ENCODE measurements at regions not wholly inside any gene's neighbourhood (a gene's known extent, or its start where the extent isn't known, plus 50 kb on each side); places are given as distances from the start of the nearest gene placed in this dataset.

DNA sequence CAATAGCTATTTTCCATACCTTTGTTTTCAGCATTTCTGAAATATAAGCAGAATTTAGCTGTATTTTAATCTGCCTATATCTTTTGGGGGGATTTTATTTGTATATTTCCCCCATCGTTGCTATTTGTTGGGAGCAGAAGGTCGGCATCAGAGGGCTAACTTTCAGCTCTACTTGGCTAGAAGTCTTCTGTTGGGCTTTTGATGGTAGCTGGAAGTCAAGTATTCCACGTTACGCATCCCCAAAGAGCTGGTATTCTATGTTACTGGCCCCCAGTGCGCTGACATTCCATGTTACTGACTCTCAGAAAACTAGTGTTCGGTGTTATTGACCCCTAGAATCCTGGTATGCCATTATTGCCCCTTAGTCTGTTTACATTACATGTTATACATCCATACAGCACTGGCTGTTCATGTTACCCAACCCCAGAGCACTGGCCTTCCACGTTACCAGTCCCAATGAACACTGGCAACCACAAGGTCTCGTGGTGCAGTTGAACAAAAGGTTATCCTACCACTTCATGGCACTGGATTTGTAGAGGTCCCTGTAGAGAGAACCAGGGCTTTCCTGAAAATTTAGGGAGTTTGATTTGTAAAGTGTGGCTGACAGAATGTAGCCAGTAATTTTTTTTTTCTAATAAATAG is 278.1 kb upstream of the CD180 start:
- Histone ChIP-seq H3K36me3 (replicated peaks; ENCODE audit: control insufficient read depth, insufficient read depth, low read length) (no peaks in the 10 kb centered on the region), H3K27me3 (ENCODE audit: control insufficient read depth, insufficient read depth, low read length) (no peaks in the 10 kb centered on the region), H3K4me3 (ENCODE audit: insufficient read depth, low read depth, low read length) (no peak overlapping the region)
- no peak for DNase-seq

DNA sequence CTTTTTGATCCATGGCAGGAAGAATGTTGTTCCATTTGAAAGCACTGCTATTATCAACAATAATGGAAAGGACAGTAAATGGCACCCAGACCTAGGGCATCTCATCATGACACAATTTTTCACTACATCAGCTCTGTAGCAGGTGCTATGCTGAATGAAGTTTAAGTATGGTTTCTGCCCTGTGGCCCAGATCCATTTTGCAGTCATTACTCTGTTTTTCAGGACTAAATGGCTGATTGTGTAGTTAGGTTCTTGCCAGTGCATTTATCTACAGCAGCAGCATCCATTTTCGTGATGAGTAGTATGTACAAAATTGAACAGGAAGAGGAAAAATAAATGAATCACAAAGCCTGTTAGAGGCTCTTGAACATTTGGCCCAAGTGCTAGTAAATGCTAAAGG is 270.5 kb upstream of the CD180 start:
- Histone ChIP-seq H3K4me3 (ENCODE audit: insufficient read depth, low read depth, low read length) (no peak overlapping the region), H3K36me3 (replicated peaks; ENCODE audit: control insufficient read depth, insufficient read depth, low read length) (no peaks in the 10 kb centered on the region), H3K27me3 (ENCODE audit: control insufficient read depth, insufficient read depth, low read length) (no peaks in the 10 kb centered on the region)
- no peak for DNase-seq

DNA sequence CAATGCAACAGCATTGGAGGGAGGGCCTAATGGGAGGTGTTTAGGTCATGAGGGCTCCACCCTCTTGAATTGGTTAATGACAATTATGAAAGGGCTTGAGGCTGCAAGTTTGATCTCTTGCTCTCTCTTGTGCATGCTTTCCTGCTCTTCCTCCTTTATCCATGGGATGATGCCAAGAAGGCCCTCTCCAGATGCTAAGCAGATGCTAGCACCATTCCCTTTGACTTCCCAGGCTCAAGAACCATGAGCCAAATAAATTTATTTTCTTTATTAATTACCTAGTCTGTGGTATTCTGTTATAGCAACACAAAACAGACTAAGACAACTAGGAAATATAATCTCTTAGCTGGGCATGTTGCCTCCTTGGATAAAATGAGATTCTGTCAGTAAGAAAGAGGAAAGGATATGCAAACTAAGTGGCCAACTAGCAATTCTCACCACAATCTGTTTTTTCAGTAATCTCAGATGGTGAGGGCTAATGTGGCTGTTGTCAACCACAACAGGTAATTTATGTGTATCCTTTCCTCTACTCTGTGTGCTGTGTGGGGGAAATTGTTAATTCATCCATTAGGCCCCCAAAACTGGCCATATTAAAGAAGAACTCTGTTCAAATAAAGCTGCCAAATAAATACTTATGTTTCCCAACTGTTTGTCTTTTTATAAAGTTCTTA is 269.1 kb upstream of the CD180 start:
- H3K27me3 ChIP-seq (ENCODE audit: control insufficient read depth, insufficient read depth, low read length) = no peaks in the 10 kb centered on the region
- no peak overlapping the region for H3K4me3 ChIP-seq (ENCODE audit: insufficient read depth, low read depth, low read length)
- no peaks in the 10 kb centered on the region for H3K36me3 ChIP-seq (replicated peaks; ENCODE audit: control insufficient read depth, insufficient read depth, low read length)
- no peak for DNase-seq

DNA sequence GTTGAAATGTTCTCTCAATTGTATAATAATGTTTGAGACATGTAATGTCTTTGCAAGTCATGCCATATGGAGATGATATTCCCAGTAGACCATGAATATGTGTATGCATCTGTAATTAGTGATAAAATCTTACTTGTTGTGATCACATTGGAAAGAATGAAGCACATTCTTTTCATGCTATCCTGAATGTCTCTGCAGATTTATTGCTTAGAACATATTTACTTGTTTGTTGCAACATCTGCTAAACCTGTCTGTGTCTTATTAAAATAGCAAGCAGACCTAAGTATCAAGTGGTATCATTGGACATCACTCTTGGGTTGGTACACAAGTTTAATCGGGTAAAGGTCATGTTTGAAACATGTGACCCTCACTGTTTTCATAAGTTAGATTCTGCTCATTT is 265.5 kb upstream of the CD180 start:
- no peak overlapping the region for H3K4me3 ChIP-seq (ENCODE audit: insufficient read depth, low read depth, low read length)
- no peaks in the 10 kb centered on the region for H3K27me3 ChIP-seq (ENCODE audit: control insufficient read depth, insufficient read depth, low read length)
- no peak for DNase-seq
- H3K36me3 ChIP-seq (replicated peaks; ENCODE audit: control insufficient read depth, insufficient read depth, low read length) = no peaks in the 10 kb centered on the region

DNA sequence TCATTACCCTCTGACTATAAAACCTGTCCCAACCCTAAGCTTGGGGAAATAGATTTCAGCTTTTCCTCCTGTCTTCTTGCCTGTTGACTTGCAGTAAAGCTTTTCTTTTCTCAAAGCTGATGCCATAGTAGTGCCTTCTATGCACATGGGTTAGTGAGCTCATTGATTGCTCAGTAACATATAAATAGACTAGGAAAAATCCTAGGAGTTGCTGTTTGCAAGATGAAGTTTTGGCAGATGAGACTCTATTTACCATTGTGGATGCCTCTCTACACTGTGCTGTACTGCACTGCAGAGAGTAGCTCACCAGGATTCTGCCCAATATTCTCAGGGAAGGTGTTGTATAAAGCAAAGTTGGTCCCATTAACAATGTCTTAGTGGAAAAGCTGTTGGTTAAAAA is 262.7 kb upstream of the CD180 start:
- no peak for DNase-seq
- no peaks in the 10 kb centered on the region for H3K36me3 ChIP-seq (replicated peaks; ENCODE audit: control insufficient read depth, insufficient read depth, low read length)
- no peaks in the 10 kb centered on the region for H3K27me3 ChIP-seq (ENCODE audit: control insufficient read depth, insufficient read depth, low read length)
- no peak overlapping the region for H3K4me3 ChIP-seq (ENCODE audit: insufficient read depth, low read depth, low read length)

DNA sequence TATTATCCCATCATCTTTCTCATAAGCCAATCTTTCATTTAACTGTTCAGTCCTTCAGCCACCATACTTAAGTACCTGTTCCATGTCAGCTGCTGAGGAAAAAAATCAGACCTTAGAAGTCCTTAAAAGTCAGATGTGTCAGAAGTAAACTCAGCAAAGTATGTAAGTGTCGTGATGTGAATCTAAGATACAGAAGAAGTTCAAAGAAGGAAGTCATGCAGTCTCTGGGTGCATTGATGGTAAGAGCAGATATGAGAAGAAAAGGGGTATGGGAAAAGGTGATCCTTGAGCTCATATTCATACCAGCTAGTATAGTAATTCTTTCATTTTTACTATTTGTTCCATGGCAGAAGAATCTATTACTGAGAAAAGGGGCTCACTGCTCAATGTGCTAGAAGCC is 259.4 kb upstream of the CD180 start:
- DNase-seq = no peak
- Histone ChIP-seq H3K4me3 (ENCODE audit: insufficient read depth, low read depth, low read length) (no peak overlapping the region), H3K27me3 (ENCODE audit: control insufficient read depth, insufficient read depth, low read length) (no peaks in the 10 kb centered on the region), H3K36me3 (replicated peaks; ENCODE audit: control insufficient read depth, insufficient read depth, low read length) (no peaks in the 10 kb centered on the region)

DNA sequence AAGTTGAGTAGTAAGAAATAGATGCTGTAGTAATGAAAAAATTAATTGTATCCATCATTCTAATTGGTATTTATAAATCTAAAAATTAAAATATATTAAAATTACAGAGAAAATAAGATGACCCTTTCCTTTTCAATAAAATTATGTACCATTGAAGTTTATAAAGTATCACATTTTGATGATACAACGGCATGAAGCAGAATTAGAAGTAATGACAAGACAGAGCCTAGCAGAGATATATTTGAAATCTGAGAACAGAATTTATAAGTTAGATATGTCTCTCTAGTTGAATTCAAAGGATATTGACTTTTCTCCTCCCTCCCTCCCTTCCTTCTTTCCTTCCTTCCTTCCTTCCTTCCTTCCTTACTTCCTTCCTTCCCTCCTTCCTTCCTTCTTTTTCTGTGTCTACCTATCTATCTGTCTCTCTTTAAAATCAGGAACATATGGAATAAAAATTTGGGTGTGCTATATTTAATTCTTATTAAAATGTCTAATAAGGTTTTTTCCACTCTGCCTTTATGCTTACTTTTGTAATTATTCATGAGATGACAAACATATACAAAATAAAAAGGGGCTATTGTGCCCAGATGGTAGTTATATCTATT is 258.5 kb upstream of the CD180 start:
- Histone ChIP-seq H3K4me3 (ENCODE audit: insufficient read depth, low read depth, low read length) (no peak overlapping the region), H3K36me3 (replicated peaks; ENCODE audit: control insufficient read depth, insufficient read depth, low read length) (no peaks in the 10 kb centered on the region), H3K27me3 (ENCODE audit: control insufficient read depth, insufficient read depth, low read length) (no peaks in the 10 kb centered on the region)
- no peak for DNase-seq

DNA sequence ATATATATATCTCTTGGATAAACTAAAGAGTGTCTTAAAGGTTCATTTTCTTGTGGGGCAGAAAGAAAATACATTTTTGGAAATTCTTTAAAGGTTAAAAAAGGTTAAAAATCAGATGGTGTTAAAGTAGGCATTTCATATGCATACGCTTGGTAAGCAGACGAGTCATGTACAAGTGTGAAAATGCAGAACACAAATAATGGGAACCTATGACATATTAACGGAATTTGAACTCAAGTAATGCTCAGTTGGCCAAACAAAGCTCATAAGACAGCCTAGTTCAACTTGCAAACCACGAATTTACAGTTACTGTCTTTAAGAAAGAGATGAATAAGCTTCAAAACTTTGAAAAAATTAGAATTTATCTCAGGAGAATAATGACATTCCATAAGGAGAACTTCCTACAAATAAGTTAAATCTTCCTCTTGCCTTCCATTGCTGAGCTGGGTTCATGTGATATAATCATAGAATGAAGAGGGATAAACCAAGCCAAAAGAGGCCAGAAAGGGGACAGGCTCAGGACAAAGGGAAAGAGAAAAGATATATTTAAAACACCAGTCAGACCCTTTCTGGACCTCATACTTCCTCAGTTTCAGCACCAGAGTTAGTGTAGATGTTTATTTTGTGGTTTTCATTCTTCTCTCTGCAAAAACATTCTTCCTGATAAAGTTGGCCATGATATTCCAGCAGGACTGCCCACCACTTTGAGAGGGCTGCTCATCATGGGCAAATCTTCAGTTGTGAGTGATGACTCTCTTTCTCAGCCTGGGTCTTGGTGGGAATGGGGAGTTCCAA is 256.7 kb upstream of the CD180 start:
- no peaks in the 10 kb centered on the region for H3K36me3 ChIP-seq (replicated peaks; ENCODE audit: control insufficient read depth, insufficient read depth, low read length)
- no peak for DNase-seq
- no peaks in the 10 kb centered on the region for H3K27me3 ChIP-seq (ENCODE audit: control insufficient read depth, insufficient read depth, low read length)
- no peak overlapping the region for H3K4me3 ChIP-seq (ENCODE audit: insufficient read depth, low read depth, low read length)

DNA sequence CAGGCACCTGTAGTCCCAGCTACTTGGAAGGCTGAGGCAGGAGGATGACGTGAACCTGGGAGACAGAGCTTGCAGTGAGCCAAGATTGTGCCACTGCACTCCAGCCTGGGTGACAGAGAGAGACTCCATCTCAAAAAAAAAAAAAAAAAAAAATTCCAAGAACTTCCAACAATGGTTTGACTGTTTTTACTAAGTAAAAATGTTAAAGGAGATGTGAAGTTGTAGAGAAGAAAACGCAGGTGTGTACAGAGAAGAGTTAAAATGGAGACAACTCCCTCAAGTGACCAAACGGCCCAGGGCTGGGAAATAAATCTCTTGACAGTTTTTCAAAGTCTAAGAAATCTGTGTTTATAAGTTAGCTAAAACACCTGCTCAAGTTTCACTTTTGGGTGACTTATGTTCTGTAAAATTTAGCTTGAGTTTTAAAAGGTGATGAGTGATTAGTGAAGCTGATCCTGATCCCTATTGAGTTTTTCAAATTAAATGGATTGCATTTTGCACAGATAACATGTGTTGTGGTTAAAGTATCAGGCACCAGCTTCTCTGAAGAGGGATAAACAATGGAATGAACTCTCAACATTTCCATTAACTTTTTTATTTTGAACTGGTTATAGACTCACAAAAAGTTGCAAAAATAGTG is 255.2 kb upstream of the CD180 start:
- Histone ChIP-seq H3K27me3 (ENCODE audit: control insufficient read depth, insufficient read depth, low read length) (no peaks in the 10 kb centered on the region), H3K4me3 (ENCODE audit: insufficient read depth, low read depth, low read length) (no peak overlapping the region), H3K36me3 (replicated peaks; ENCODE audit: control insufficient read depth, insufficient read depth, low read length) (no peaks in the 10 kb centered on the region)
- DNase-seq = no peak

DNA sequence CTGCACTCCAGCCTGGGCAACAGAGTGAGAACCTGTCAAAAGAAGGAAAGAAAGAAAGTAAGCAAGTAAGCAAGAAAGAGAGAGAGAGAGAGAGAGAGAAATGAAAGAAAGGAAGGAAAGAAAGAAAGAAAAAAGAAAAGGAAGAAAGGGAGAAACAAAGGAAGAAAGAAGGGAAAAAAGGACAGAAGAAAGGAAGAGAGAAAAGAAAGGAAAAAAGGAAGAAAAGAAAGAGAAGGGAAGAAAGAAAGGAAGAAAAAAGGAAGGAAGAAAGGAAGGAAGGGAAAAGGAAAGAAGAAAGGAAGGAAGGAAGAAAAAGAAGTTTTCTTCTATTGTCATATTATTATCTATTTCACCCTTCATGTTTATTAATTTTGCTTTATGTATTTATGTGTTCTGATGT is 251.1 kb upstream of the CD180 start:
- H3K36me3 ChIP-seq (replicated peaks; ENCODE audit: control insufficient read depth, insufficient read depth, low read length) = no peaks in the 10 kb centered on the region
- H3K4me3 ChIP-seq (ENCODE audit: insufficient read depth, low read depth, low read length) = no peak overlapping the region
- H3K27me3 ChIP-seq (ENCODE audit: control insufficient read depth, insufficient read depth, low read length) = no peaks in the 10 kb centered on the region
- no peak for DNase-seq

DNA sequence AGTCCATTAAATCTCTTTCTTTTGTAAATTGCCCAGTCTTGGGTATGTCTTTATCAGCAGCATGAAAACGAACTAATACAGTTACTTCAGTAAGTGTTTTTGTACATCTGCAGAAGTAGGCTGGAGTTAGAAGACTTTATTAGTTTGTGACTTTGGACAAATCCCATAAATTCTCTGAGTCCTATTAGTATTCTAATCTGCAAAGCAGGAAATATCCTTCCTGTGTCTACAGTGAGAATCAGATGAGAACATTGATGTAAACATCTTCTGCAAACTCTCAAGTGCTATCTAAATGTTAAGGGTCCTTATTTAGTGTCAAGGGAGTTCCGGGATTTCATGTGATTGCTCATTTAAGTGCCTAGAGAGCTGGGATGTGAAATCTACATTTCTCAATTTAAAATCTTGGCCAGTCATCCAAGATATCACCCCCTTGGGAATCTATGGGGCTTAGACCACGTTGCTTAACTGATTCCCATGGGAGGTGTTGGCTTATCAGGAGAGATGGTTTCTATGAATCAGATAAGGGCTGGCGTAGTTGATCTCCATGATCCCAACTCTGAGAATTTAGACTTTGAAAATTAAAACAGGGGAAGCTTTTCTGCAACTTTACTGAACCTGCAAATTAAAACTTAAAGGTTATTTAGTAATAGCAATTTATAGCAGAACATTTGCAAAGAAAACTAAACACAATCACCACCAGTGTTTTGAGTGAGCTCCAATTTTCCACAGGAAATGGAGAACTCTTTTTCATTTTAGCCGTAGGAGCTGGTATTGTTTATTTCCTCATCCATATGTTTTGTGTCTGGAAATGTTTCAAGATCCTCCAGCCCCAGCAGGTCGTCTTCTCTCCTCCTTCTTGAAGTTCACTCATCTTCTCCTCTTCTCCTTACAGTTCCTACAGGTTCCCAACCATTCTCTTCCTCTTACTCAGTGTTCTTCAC is 241.6 kb upstream of the CD180 start:
- no peak for DNase-seq
- no peak overlapping the region for H3K4me3 ChIP-seq (ENCODE audit: insufficient read depth, low read depth, low read length)
- no peaks in the 10 kb centered on the region for H3K36me3 ChIP-seq (replicated peaks; ENCODE audit: control insufficient read depth, insufficient read depth, low read length)
- no peaks in the 10 kb centered on the region for H3K27me3 ChIP-seq (ENCODE audit: control insufficient read depth, insufficient read depth, low read length)

DNA sequence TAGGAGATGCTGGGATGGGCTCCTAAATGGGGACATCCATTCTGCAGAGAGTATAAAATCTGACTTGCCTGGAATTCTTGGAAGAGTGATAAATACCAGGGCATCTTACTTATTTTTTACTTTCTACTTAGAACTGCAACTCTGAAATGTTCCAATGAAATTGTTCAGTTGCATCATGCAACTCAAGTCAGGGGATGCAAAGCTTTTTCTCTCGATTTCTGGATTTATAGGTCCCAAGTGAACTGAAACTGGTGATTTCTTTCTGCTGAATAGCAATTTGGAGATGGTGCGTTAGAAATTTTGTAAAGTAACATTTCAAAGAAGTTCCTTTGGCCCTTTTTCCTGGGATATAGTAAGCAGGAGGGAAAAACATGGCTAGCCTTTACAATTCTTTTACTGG is 238.4 kb upstream of the CD180 start:
- no peaks in the 10 kb centered on the region for H3K36me3 ChIP-seq (replicated peaks; ENCODE audit: control insufficient read depth, insufficient read depth, low read length)
- DNase-seq = no peak

DNA sequence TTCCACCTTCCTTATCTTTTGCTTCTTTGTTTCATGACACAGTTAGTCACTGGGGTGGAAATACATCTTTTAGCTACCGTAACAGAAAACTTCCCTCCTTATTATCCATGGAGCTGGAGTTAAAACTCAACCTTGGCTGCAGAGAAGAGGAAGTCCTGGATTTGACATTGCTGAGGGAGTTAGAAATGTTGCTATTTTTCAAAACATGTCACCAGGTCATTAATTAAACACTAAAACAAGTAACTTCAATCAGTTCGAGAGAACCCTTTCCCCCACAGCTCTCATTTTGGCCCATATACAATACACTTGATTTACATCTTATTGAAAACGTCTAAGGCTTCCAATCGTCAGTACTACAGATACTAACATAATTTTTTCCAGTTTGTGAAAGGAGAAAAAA is 237.9 kb upstream of the CD180 start:
- no peaks in the 10 kb centered on the region for H3K27me3 ChIP-seq (ENCODE audit: control insufficient read depth, insufficient read depth, low read length)
- H3K36me3 ChIP-seq (replicated peaks; ENCODE audit: control insufficient read depth, insufficient read depth, low read length) = no peaks in the 10 kb centered on the region
- H3K4me3 ChIP-seq (ENCODE audit: insufficient read depth, low read depth, low read length) = no peak overlapping the region
- no peak for DNase-seq

More for the DNA sequence above, 238.4 kb upstream of the CD180 start:
- no peak overlapping the region for H3K4me3 ChIP-seq (ENCODE audit: insufficient read depth, low read depth, low read length)
- no peaks in the 10 kb centered on the region for H3K27me3 ChIP-seq (ENCODE audit: control insufficient read depth, insufficient read depth, low read length)

DNA sequence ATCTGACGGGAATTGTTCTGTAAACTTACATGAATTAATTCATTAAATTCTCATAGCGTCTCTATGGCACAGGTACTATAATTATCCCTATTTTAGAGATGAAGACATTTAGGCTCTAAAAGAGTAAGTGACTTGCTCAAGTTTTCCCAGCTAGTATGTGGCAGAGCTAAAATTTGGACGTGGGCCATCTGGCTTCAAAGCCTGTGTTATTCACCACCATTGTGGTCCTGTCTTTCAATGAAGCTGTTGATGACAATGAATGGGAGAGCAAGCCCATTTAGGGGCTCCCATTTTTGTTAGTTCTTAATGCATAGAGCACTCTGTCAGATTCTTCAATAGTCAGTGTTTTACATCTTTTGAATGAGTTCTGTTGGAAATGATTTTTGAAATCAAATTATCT is 236.0 kb upstream of the CD180 start:
- no peaks in the 10 kb centered on the region for H3K36me3 ChIP-seq (replicated peaks; ENCODE audit: control insufficient read depth, insufficient read depth, low read length)
- DNase-seq = no peak
- H3K27me3 ChIP-seq (ENCODE audit: control insufficient read depth, insufficient read depth, low read length) = no peaks in the 10 kb centered on the region
- H3K4me3 ChIP-seq (ENCODE audit: insufficient read depth, low read depth, low read length) = no peak overlapping the region
